ENCODE measurements at regions not wholly inside any gene's neighbourhood (a gene's known extent, or its start where the extent isn't known, plus 50 kb on each side); places are given as distances from the start of the nearest gene placed in this dataset.

GRCh38 chr9:38308136-38308535 lies 84.4 kb upstream of the ALDH1B1 start:
- TF ChIP-seq CTCF (conservative IDR thresholded peaks at IDR 0.05) (no peak), ZFX (IDR thresholded peaks at IDR 0.05) (no peak)
